Liver (tissue), 3 donors: ENCODE measurements at regions not wholly inside any gene's neighbourhood (a gene's known extent, or its start where the extent isn't known, plus 50 kb on each side); places are given as distances from the start of the nearest gene placed in this dataset.

Experiments
- TAF1 ChIP-seq: conservative IDR thresholded peaks from 2 replicates; pipeline ENCODE4 v1.6.1; 2016; ENCODE audit warnings: antibody characterized with exemption, mild to moderate bottlenecking
- TF ChIP-seq, protein P1 (sequence below): fragments of 150-350 bp; IDR thresholded peaks from 2 replicates; pipeline ENCODE4 v1.5.1; 2017; ENCODE audit warnings: improper control_type of control experiment, low read depth, low read length; ENCODE audit not compliant: missing input control
- TF ChIP-seq, protein P2 (sequence below): IDR thresholded peaks from 2 replicates; pipeline ENCODE4 v1.6.1; 2016; ENCODE audit warnings: antibody characterized with exemption
- donor health status: healthy.
- donor health status: healthy.

DNA sequence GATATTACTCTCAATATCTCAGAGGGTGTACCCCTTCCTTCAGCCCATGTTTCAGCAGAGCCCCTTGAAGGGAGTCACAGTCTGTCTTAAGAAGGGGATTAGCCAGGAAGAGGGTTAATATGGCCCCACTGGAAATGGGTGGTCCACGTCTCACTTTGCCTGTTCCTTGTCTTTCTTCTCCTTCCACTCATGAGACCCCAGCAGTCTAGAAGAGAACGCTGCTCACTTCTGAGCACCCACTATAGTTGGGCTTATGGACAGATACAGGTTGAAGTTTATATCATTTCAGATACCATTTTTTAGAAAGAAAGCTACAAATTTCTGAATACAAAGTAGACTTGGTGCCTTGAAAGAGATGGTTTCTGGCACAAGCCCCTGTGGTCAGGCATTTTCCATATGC is 139.3 kb upstream of the API5 start:
- TF ChIP-seq, protein P1, sequence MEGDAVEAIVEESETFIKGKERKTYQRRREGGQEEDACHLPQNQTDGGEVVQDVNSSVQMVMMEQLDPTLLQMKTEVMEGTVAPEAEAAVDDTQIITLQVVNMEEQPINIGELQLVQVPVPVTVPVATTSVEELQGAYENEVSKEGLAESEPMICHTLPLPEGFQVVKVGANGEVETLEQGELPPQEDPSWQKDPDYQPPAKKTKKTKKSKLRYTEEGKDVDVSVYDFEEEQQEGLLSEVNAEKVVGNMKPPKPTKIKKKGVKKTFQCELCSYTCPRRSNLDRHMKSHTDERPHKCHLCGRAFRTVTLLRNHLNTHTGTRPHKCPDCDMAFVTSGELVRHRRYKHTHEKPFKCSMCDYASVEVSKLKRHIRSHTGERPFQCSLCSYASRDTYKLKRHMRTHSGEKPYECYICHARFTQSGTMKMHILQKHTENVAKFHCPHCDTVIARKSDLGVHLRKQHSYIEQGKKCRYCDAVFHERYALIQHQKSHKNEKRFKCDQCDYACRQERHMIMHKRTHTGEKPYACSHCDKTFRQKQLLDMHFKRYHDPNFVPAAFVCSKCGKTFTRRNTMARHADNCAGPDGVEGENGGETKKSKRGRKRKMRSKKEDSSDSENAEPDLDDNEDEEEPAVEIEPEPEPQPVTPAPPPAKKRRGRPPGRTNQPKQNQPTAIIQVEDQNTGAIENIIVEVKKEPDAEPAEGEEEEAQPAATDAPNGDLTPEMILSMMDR, result no peak
- TF ChIP-seq TAF1, result no peak
- TF ChIP-seq, protein P2, sequence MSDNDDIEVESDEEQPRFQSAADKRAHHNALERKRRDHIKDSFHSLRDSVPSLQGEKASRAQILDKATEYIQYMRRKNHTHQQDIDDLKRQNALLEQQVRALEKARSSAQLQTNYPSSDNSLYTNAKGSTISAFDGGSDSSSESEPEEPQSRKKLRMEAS, result no peak
